GM12875 (cell line): ENCODE measurements at regions not wholly inside any gene's neighbourhood (a gene's known extent, or its start where the extent isn't known, plus 50 kb on each side); places are given as distances from the start of the nearest gene placed in this dataset.

Source experiments
- H3K4me3 ChIP-seq: one replicate; pipeline ENCODE4 v1.5.1; 2011; ENCODE audit warnings: low read depth, low read length, control low read depth
- TF ChIP-seq, protein P1 (sequence below): IDR thresholded peaks from 2 replicates; pipeline ENCODE4 v1.5.1; 2011; ENCODE audit warnings: low read depth, mild to moderate bottlenecking, control low read depth, inconsistent platforms, low read length, moderate library complexity, borderline replicate concordance; ENCODE audit not compliant: insufficient read depth

DNA sequence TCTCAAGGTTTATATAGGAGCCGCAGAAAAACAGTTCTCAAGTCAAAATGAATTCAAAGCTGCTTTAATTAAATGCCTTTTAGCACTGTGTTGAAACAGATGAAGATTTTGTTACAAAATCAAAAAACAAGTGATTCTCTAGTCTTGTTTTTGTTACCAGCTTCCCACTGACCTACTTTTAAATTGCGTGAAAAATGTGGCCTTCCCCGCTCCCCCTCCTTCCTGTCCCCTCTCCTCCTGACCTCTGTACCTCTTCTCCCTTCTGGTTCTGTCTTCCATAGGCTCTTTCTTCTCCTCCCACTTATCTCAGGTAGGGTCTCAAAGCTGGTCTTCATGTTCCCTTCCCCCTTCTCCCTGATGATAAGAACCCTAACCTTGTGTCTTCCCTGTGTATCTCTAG is 90.0 kb upstream of the MDM1 start:
- TF ChIP-seq, protein P1, sequence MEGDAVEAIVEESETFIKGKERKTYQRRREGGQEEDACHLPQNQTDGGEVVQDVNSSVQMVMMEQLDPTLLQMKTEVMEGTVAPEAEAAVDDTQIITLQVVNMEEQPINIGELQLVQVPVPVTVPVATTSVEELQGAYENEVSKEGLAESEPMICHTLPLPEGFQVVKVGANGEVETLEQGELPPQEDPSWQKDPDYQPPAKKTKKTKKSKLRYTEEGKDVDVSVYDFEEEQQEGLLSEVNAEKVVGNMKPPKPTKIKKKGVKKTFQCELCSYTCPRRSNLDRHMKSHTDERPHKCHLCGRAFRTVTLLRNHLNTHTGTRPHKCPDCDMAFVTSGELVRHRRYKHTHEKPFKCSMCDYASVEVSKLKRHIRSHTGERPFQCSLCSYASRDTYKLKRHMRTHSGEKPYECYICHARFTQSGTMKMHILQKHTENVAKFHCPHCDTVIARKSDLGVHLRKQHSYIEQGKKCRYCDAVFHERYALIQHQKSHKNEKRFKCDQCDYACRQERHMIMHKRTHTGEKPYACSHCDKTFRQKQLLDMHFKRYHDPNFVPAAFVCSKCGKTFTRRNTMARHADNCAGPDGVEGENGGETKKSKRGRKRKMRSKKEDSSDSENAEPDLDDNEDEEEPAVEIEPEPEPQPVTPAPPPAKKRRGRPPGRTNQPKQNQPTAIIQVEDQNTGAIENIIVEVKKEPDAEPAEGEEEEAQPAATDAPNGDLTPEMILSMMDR, result no peak
- H3K4me3 ChIP-seq, result no peak overlapping the region

DNA sequence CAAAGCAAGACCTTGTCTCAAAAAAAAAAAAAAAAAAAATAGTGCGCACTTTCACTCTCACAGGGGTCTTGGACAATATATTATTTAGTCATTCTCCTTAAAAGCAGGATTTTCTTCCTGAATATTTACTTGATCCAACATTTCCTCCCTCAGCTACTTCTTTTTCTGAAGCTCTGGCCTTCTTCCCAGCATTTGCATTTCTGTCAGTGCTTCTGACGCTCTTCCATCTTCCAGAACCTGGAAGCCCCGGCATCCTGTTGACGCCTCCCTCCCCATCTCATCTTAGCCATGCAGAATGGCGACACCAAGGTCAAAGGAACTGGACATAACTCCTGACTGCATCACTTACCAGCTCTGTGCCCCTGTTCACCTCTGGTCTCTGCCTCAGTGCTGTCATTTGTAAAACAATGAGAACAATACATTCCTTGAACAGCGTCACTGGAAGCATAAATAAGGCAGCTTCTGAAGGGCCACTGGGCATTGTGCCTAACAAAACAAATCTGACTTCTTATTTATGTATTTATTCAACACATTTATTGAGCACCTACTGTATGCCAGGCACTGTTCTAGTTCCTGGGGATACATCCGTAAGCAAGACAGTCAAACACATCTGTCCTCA is 90.9 kb upstream of the MDM1 start:
- no peak overlapping the region for H3K4me3 ChIP-seq
- TF ChIP-seq, protein P1, result no peak

GRCh38 chr12:68425998-68426397 is 93.8 kb upstream of the MDM1 start:
- TF ChIP-seq, protein P1, result no peak
- H3K4me3 ChIP-seq, result no peak overlapping the region

DNA sequence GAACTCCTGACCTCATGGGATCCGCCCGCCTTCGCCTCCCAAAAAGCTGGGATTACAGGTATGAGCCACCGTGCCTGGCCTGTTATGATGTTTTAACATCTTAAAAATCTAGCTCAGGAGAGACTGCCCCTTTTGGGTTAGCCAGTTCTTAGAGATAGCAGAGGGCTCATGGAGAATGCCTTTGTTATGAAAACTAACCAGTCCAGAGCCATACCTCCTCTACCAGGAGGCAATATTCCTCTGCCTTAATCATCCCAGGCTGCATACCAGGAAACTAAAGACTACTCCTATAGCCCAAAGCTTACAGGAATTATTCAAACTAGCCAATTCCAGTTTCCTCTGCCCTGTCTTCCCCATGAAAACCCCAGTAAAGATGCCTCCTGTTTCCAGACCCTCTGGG is 96.0 kb upstream of the MDM1 start:
- TF ChIP-seq, protein P1, result no peak
- no peak overlapping the region for H3K4me3 ChIP-seq

GRCh38 chr12:68428724-68429501 is 96.8 kb upstream of the MDM1 start:
- TF ChIP-seq, protein P1, result no peak
- no peak overlapping the region for H3K4me3 ChIP-seq

DNA sequence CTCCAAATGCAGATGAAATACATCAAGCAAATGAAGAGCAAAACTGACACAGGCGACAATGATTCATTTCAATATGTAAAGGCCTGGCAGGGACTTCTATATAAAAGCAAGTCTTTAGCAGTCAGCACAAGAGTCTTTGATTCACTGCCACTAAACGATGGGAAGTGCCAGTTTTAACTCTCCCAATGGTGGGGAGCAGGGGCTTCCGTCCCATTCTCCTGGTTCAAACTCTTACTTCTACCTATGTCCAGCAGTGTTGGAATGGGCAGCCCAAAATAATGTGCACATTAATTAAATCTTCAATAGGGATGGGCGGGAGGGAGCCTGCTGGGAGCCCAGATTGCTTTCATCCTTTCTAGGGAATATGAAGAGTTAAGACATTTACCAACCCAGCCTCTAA is 97.5 kb upstream of the MDM1 start:
- TF ChIP-seq, protein P1, result no peak
- no peak overlapping the region for H3K4me3 ChIP-seq

DNA sequence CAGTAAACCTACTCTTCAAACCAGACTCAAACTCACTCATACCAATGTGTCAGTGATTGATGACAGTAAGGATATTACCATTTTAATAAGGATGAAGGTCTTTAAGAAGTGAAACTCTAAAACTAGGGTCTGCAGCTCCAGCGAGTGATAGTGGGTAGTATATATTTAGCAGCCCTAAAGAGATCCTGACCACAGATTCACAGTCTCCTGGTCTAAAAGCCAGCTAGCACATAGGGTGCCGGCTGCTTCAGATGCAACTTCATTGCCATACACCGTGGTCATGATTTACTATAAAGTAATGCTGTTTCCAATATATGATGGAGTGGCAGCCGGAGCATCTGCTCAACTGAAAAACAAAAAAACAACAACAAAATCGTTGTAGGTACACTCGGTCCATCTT is 99.6 kb upstream of the MDM1 start:
- TF ChIP-seq, protein P1, result no peak
- no peak overlapping the region for H3K4me3 ChIP-seq
